GM12878 (cell line): ENCODE measurements at regions not wholly inside any gene's neighbourhood (a gene's known extent, or its start where the extent isn't known, plus 50 kb on each side); places are given as distances from the start of the nearest gene placed in this dataset.

ENCODE experiments used
- ATAC-seq: fragments of 200-7000 bp; cut with Tn5 transposase; 3 replicates; pipeline ENCODE4 v1.9.1; 2020; ENCODE audit warnings: mild to moderate bottlenecking, moderate library complexity
- BruUV-seq: library from RNA; stranded (reverse); fragments of 400-500 nt; replicated peaks from 2 replicates; lab custom pipeline; 2021; lab: Mats Ljungman, UMichigan
- CTCF ChIA-PET: fragments of 300-600 bp; sonication (Branson Sonifier 250); formaldehyde crosslinking; extraction: SDS; loops from one replicate; lab custom pipeline; 2021; ENCODE audit warnings: inconsistent platforms; lab: Yijun Ruan, JAX
- POLR2A ChIA-PET: fragments of 350-600 bp; formaldehyde crosslinking; extraction: SDS; loops from one replicate; lab custom pipeline; 2021; ENCODE audit warnings: inconsistent platforms; lab: Charles Lee
- RAD21 ChIA-PET: fragments of 300-600 bp; sonication (Branson Sonifier 250); formaldehyde crosslinking; loops from one replicate; lab custom pipeline; 2023; ENCODE audit warnings: antibody characterized with exemption; ENCODE audit not compliant: unreplicated experiment; lab: Charles Lee
- SMC1A ChIA-PET: fragments of 300-600 bp; sonication (Branson Sonifier 250); formaldehyde crosslinking; loops from one replicate; lab custom pipeline; 2023; ENCODE audit not compliant: unreplicated experiment, uncharacterized antibody; lab: Charles Lee
- DNase-seq: peaks from one replicate; pipeline ENCODE4 v3.0.0-alpha.2; 2011; ENCODE audit warnings: low read depth, low spot score
- FAIRE-seq: peaks from 3 replicates; lab custom pipeline; 2011; peaks lifted over from hg19 to GRCh38; lab: Jason Lieb, UNC
- H2AFZ ChIP-seq: 2 replicates; pipeline ENCODE4 v1.6.0; 2011; ENCODE audit warnings: low read depth, low read length, control low read depth; ENCODE audit not compliant: control insufficient read depth
- H3K27ac ChIP-seq: 2 replicates; pipeline ENCODE4 v1.5.1; 2011; ENCODE audit warnings: control low read depth; ENCODE audit not compliant: control insufficient read depth, insufficient read depth
- H3K27me3 ChIP-seq, 2 experiments: replicated peaks in 1 of 2; 2 replicates each; pipeline versions ENCODE4 v1.6.0 to v1.6.1; 2011; ENCODE audit warnings: low read length in 1 of 2; ENCODE audit not compliant: control insufficient read depth in 2 of 2, insufficient read depth in 2 of 2
- H3K36me3 ChIP-seq, 2 experiments: 2 replicates each; pipeline ENCODE4 v1.5.1; 2011; ENCODE audit warnings: low read length in 1 of 2; ENCODE audit not compliant: control insufficient read depth in 2 of 2, insufficient read depth in 2 of 2
- H3K4me1 ChIP-seq: 2 replicates; pipeline ENCODE4 v1.6.1; 2011; ENCODE audit warnings: mild to moderate bottlenecking, low read length, moderate library complexity, mixed read lengths; ENCODE audit not compliant: control insufficient read depth, insufficient read depth
- H3K4me2 ChIP-seq: 2 replicates; pipeline ENCODE4 v1.6.0; 2011; ENCODE audit warnings: control low read depth; ENCODE audit not compliant: control insufficient read depth, insufficient read depth
- H3K4me3 ChIP-seq: fragments of 200-600 bp; sonication (generic); 2 replicates; pipeline ENCODE4 v1.5.1; 2016
- H3K79me2 ChIP-seq: 2 replicates; pipeline ENCODE4 v1.6.0; 2011; ENCODE audit warnings: low read length; ENCODE audit not compliant: control insufficient read depth, insufficient read depth
- H3K9ac ChIP-seq: 2 replicates; pipeline ENCODE4 v1.8.0; 2011; ENCODE audit warnings: low read length, control low read depth, mixed read lengths; ENCODE audit not compliant: control insufficient read depth, insufficient read depth
- H3K9me3 ChIP-seq: replicated peaks from 3 replicates; pipeline ENCODE4 v1.5.1; 2011; ENCODE audit warnings: mild to moderate bottlenecking, low read length; ENCODE audit not compliant: control insufficient read depth, insufficient read depth
- H4K20me1 ChIP-seq: 2 replicates; pipeline ENCODE4 v1.6.0; 2011; ENCODE audit not compliant: control insufficient read depth, insufficient read depth
- CHD4 ChIP-seq: fragments of 200-600 bp; sonication (generic); IDR thresholded peaks from 2 replicates; pipeline ENCODE4 v1.6.1; 2016; ENCODE audit warnings: mild to moderate bottlenecking
- NFIC ChIP-seq: IDR thresholded peaks from 2 replicates; pipeline ENCODE4 v1.6.1; 2012; ENCODE audit warnings: low read depth, mild to moderate bottlenecking, inconsistent platforms, low read length, moderate library complexity
- RAD21 ChIP-seq: IDR thresholded peaks from 2 replicates; pipeline ENCODE4 v1.6.1; 2011; ENCODE audit warnings: mild to moderate bottlenecking, low read depth, low read length, moderate library complexity; ENCODE audit not compliant: insufficient read depth
- WGBS: methylation state at CpG from one replicate; pipeline ENCODE4 v1.1.6; 2016; ENCODE audit warnings: low lambda C conversion rate; ENCODE audit not compliant: insufficient replicate concordance, insufficient coverage; ENCODE audit errors: missing lambda C conversion rate; 5-methylcytosine and 5-hydroxymethylcytosine counted together
- in situ Hi-C: fragments of 300-500 bp; cut with MboI; formaldehyde crosslinking; loops from 9 replicates; pipeline ENCODE4 v1.14.3; 2018; ENCODE audit warnings: mixed read lengths
- intact Hi-C: fragments of 100-400 bp; cut with micrococcal nuclease; formaldehyde crosslinking; loops from one replicate; pipeline ENCODE4 v1.14.2; 2022; ENCODE audit not compliant: unreplicated experiment
- TF ChIP-seq, protein P1 (sequence below): IDR thresholded peaks from 2 replicates; pipeline ENCODE4 v1.6.1; 2012; ENCODE audit warnings: improper control_type of control experiment, low read depth, low read length; ENCODE audit not compliant: insufficient replicate concordance

GRCh38 chr17:36672403-36672918 is 71.1 kb downstream of the MRM1 start:
- POLR2A ChIA-PET: no interaction called here
- H3K4me2 ChIP-seq: no peak overlapping the region
- H2AFZ ChIP-seq: no peak overlapping the region
- H3K27ac ChIP-seq: no peak overlapping the region
- DNase-seq (no peak), ATAC-seq (no peak), FAIRE-seq (no peak)
- H3K9ac ChIP-seq: no peak overlapping the region
- no TSS peak for BruUV-seq
- H4K20me1 ChIP-seq: no peaks in the 10 kb centered on the region
- 71% methylated on average over 7 of the region's 7 CpGs for WGBS
- H3K36me3 ChIP-seq: no peaks in the 10 kb centered on the region
- SMC1A ChIA-PET: interaction anchor here (1.0 kb wide), 1 partner anchor 42 kb away, joined by 4 read pairs; no protein-coding TSS in a partner anchor
- CTCF ChIA-PET: no interaction called here
- H3K79me2 ChIP-seq: no peaks in the 10 kb centered on the region
- intact Hi-C loops: no loop called here
- no peak overlapping the region for H3K4me3 ChIP-seq
- RAD21 ChIA-PET: no interaction called here
- H3K9me3 ChIP-seq: no peaks in the 10 kb centered on the region
- TF ChIP-seq, protein P1, sequence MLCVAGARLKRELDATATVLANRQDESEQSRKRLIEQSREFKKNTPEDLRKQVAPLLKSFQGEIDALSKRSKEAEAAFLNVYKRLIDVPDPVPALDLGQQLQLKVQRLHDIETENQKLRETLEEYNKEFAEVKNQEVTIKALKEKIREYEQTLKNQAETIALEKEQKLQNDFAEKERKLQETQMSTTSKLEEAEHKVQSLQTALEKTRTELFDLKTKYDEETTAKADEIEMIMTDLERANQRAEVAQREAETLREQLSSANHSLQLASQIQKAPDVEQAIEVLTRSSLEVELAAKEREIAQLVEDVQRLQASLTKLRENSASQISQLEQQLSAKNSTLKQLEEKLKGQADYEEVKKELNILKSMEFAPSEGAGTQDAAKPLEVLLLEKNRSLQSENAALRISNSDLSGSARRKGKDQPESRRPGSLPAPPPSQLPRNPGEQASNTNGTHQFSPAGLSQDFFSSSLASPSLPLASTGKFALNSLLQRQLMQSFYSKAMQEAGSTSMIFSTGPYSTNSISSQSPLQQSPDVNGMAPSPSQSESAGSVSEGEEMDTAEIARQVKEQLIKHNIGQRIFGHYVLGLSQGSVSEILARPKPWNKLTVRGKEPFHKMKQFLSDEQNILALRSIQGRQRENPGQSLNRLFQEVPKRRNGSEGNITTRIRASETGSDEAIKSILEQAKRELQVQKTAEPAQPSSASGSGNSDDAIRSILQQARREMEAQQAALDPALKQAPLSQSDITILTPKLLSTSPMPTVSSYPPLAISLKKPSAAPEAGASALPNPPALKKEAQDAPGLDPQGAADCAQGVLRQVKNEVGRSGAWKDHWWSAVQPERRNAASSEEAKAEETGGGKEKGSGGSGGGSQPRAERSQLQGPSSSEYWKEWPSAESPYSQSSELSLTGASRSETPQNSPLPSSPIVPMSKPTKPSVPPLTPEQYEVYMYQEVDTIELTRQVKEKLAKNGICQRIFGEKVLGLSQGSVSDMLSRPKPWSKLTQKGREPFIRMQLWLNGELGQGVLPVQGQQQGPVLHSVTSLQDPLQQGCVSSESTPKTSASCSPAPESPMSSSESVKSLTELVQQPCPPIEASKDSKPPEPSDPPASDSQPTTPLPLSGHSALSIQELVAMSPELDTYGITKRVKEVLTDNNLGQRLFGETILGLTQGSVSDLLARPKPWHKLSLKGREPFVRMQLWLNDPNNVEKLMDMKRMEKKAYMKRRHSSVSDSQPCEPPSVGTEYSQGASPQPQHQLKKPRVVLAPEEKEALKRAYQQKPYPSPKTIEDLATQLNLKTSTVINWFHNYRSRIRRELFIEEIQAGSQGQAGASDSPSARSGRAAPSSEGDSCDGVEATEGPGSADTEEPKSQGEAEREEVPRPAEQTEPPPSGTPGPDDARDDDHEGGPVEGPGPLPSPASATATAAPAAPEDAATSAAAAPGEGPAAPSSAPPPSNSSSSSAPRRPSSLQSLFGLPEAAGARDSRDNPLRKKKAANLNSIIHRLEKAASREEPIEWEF: no peak
- TF ChIP-seq NFIC (no peak), CHD4 (no peak), RAD21 (no peak)
- TF ChIP-seq, all 136 proteins: peak for 0
- in situ Hi-C loops: no loop called here
- Histone ChIP-seq H3K4me1 (no peaks in the 10 kb centered on the region; the same call in 1 of the 2 replicates), H3K27me3 (no peaks in the 10 kb centered on the region; a peak in 3 of 4 replicates)
